IPS DF 6.9 (cell line): ENCODE measurements at regions not wholly inside any gene's neighbourhood (a gene's known extent, or its start where the extent isn't known, plus 50 kb on each side); places are given as distances from the start of the nearest gene placed in this dataset.

Experiments used
- DNase-seq: peaks from one replicate; pipeline ENCODE4 v3.0.0-alpha.2; 2013; ENCODE audit warnings: low read depth, low spot score
- H3K27ac ChIP-seq: one replicate; pipeline ENCODE4 v1.5.1; 2013; ENCODE audit warnings: low read length, control low read depth
- H3K27me3 ChIP-seq: 2 replicates; pipeline ENCODE4 v1.6.1; 2013; ENCODE audit warnings: mild to moderate bottlenecking, low read length; ENCODE audit not compliant: control insufficient read depth, insufficient read depth
- H3K36me3 ChIP-seq: 2 replicates; pipeline ENCODE4 v1.6.1; 2013; ENCODE audit warnings: low read length; ENCODE audit not compliant: control insufficient read depth, insufficient read depth
- H3K4me1 ChIP-seq: 2 replicates; pipeline ENCODE4 v1.6.1; 2013; ENCODE audit warnings: low read length; ENCODE audit not compliant: control insufficient read depth, insufficient read depth
- H3K4me3 ChIP-seq: 2 replicates; pipeline ENCODE4 v1.5.1; 2013; ENCODE audit warnings: mild to moderate bottlenecking, low read length
- H3K9me3 ChIP-seq: 2 replicates; pipeline ENCODE4 v1.6.1; 2013; ENCODE audit warnings: low read length, inconsistent platforms; ENCODE audit not compliant: control insufficient read depth, insufficient read depth
- WGBS: extraction: QIAGEN DNeasy Blood & Tissue Kit; methylation state at CpG from one replicate; pipeline ENCODE4 v1.1.7; 2013; ENCODE audit warnings: mixed read lengths, missing lambda C conversion rate; ENCODE audit not compliant: insufficient read length, insufficient coverage; 5-methylcytosine and 5-hydroxymethylcytosine counted together

DNA sequence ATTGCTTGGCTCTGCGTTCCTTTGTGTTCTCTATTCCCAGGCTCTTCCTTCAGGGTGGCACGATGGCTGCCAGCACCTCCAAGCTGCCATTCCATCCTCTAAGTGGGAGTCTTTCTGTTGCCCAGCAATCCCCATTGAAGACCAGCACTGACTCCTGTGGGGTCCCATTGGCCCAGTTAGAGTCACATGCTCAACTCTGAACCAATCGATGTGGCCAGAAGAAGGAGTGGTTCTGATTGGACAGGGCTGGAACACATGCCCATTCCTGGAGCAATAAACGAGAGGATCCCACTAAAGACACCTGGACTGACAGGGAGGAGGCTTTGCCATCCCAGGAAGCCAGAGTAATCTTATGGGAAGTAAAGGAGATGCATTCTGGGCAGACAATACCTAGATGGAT, 97.2 kb upstream of the IGSF21 start:
- Histone ChIP-seq H3K36me3 (no peaks in the 10 kb centered on the region), H3K27ac (no peak overlapping the region), H3K9me3 (no peaks in the 10 kb centered on the region), H3K4me1 (peaks cover 5% of the 10 kb centered on the region), H3K27me3 (no peaks in the 10 kb centered on the region), H3K4me3 (no peak overlapping the region)
- no peak for DNase-seq
- WGBS: no CpG with 5 or more reads among the region's 4 CpGs

DNA sequence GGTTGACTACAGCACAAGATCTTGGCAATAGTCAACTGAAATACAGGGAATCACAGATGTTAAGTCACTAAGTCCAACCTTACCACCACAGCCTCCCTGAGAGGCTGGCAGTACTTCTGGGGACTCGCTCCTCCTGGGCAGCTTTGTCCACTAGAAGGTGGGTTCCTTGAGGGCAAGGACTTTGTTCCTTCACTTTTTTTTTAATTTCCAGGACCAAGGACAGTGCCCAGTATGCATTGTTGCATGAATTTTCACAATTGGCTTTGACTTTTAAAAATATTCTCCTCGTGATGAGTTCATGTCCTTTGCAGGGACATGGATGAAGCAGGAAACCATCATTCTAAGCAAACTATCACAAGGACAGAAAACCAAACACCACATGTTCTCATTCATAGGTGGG, 96.7 kb upstream of the IGSF21 start:
- no peak for DNase-seq
- no peak overlapping the region for H3K4me3 ChIP-seq
- H3K4me1 ChIP-seq: peaks cover 5% of the 10 kb centered on the region
- no peaks in the 10 kb centered on the region for H3K9me3 ChIP-seq
- WGBS: no CpG with 5 or more reads among the region's 2 CpGs
- H3K36me3 ChIP-seq: no peaks in the 10 kb centered on the region
- no peaks in the 10 kb centered on the region for H3K27me3 ChIP-seq
- H3K27ac ChIP-seq: no peak overlapping the region

DNA sequence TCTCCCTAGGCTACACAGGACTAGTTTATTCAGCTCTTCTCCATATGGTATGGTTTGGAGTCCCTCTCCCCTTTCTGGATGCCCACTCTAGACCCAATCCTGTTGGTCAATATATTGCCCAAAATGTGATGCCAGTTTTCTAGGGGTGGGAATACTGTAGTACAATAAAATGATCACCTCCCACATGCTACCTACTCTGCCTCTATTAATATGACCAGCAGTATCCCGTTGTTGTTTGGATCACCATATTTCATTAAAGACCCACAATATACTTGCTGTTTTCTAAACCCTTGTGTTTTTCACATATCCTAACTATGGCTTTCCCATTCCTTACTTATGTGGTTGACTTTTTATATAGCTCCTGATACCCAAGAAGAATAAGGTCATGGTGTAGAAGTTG, 95.9 kb upstream of the IGSF21 start:
- H3K36me3 ChIP-seq: no peaks in the 10 kb centered on the region
- H3K4me1 ChIP-seq: peaks cover 5% of the 10 kb centered on the region
- no peaks in the 10 kb centered on the region for H3K9me3 ChIP-seq
- DNase-seq: no peak
- no peaks in the 10 kb centered on the region for H3K27me3 ChIP-seq
- no peak overlapping the region for H3K27ac ChIP-seq
- H3K4me3 ChIP-seq: no peak overlapping the region
- no CpG with 5 or more reads among the region's 1 CpG for WGBS

DNA sequence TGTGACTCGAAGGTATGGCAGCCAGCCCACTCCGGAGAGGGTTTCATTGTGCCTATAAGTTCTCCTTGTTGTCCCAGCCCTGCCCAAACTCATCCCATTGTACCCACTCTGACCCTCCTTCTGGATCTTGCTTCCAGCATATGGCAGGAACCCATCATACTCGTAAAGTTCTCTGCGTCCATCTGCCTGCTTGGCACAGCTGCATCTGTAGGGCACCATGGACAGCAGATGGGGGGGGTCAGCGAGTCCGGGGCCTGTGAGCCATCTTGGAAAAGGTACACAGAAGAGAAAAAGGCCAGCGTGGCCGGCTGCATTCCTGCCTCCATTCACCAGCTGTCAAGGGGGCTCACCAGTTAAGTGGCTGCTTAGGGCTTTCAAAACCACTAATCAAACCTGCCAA, 94.9 kb upstream of the IGSF21 start:
- no CpG with 5 or more reads among the region's 8 CpGs for WGBS

DNA sequence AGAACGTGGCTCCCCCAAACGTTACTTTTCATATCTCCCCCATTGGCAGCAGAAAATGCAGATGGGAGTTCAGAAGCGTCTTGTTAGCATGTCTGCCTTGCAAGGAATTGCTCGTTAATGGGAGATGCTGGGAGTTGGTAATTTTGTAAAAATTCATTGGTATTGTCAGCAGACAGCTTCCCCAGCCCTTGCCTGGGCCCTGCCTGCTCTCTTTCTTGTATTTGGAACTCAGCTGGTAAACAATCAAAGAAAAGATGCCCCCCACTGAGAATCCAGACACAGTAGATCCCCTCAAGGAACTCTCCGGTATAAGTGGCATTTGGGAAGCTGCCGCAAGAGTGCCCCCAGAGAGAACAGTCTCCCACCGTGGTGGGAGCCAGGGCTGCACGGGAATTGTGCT, 94.4 kb upstream of the IGSF21 start:
- Histone ChIP-seq H3K27ac (no peak overlapping the region), H3K36me3 (no peaks in the 10 kb centered on the region), H3K9me3 (no peaks in the 10 kb centered on the region), H3K4me3 (no peak overlapping the region), H3K4me1 (peaks cover 5% of the 10 kb centered on the region), H3K27me3 (no peaks in the 10 kb centered on the region)
- DNase-seq: no peak
- WGBS: no CpG with 5 or more reads among the region's 8 CpGs

More for the DNA sequence above, 94.9 kb upstream of the IGSF21 start:
- no peak for DNase-seq
- no peak overlapping the region for H3K27ac ChIP-seq
- H3K4me3 ChIP-seq: no peak overlapping the region
- H3K27me3 ChIP-seq: no peaks in the 10 kb centered on the region
- H3K4me1 ChIP-seq: peaks cover 5% of the 10 kb centered on the region
- H3K36me3 ChIP-seq: no peaks in the 10 kb centered on the region
- H3K9me3 ChIP-seq: no peaks in the 10 kb centered on the region

DNA sequence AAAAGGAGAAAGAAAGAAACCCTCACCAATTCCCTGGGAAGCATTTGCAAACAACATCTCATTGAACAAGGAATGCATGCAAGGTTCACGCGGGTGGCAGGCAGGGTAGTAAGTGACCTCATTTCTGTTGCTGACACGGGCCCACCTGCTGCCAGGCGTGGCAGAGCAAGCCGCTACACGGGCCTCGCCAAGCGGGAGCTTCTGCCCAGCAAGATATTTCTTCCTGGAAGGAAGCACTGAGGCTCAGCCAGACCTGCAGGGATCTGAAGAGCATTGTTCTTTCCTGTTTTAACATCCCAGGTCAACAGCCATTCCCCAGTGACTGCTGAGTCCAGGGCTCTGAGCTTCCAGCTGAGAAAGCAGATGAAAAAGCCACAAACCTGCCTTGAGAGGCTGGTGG, 91.9 kb upstream of the IGSF21 start:
- no peaks in the 10 kb centered on the region for H3K4me1 ChIP-seq
- no CpG with 5 or more reads among the region's 8 CpGs for WGBS
- no peak overlapping the region for H3K4me3 ChIP-seq
- H3K27me3 ChIP-seq: peaks cover 2% of the 10 kb centered on the region; the same call in 1 of the 2 replicates
- no peaks in the 10 kb centered on the region for H3K36me3 ChIP-seq
- DNase-seq: no peak
- no peak overlapping the region for H3K27ac ChIP-seq
- no peaks in the 10 kb centered on the region for H3K9me3 ChIP-seq

DNA sequence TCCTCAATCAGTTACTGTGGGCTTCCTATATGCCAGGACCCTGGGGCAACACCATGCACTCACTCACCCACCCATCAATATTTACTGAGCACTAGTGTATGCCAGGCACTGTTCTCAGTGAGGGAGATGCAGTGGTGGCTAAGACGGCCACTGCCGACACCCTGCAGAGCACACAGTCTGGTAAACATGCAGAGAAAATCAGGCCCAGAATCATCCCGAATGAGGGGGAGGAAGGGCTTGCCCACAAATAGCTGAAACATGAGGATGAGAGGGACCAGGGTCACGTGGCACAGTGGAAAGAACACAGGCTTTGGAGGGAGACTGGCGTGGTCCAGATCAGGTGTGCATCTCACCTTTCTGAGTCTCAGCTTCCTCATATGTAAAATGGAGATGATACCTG, 89.2 kb upstream of the IGSF21 start:
- H3K4me3 ChIP-seq: no peak overlapping the region
- WGBS: no CpG with 5 or more reads among the region's 5 CpGs
- no peaks in the 10 kb centered on the region for H3K4me1 ChIP-seq
- no peaks in the 10 kb centered on the region for H3K36me3 ChIP-seq
- H3K9me3 ChIP-seq: no peaks in the 10 kb centered on the region
- DNase-seq: no peak
- no peak overlapping the region for H3K27ac ChIP-seq
- H3K27me3 ChIP-seq: peaks cover 2% of the 10 kb centered on the region

DNA sequence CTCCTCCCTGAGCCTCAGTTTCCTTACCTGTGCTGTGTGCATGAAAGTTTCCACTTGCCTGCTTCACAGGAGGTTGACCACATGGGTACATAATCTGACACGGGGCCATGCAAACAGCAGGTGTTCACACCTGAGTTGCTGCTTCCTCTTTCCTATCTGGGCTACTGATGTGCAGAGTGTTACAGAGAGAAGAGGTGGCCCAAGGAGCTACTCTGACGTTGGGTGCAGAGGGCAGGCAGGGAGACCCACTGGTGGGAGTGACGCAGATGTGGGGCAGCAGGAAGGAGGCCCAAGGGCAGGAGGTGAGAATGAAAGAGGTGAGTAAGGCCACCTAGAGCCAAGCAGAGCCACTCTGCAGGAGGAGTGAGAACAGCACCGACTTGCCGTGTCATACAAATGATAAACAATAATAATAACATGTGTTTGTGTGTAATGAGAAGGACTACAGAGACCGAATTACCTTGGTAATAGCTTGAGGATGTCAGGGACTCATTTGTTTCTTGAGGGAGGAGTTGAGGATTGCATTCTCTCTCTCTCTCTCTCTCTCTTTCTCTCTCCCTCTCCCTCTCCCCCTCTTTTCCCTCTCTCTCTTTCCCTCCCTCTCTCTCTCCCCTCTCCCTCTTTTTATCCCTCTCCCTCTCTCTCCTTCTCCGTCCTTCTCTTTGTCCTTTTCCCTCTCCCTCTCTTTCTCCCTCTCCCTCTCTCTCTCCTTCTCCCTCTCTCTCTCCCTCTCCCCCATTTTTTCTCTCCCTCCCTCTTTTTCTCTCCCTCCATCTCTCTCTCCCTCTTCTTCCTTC, 87.4 kb upstream of the IGSF21 start:
- H3K4me1 ChIP-seq: no peaks in the 10 kb centered on the region

DNA sequence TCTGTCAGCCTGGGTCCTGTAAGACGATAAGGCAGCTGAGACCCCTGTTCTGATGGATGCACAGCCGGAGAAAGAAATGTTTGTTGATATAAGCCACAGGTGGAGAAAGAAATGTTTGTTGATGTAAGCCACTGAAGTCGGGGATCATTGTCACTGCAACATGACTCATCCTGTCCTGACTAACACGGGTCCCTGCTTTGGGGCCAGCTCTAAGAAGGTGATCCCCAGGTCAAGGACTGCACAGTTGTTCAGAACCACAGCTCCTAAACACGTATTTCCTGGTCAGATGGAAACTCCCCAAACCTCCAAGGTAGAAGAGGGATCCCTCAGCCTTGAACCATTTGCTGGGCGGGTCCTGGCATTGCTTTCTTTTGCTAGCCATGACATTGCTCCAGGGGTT, 86.4 kb upstream of the IGSF21 start:
- Histone ChIP-seq H3K9me3 (no peaks in the 10 kb centered on the region), H3K36me3 (no peaks in the 10 kb centered on the region), H3K4me3 (no peak overlapping the region), H3K27me3 (peaks cover 2% of the 10 kb centered on the region), H3K4me1 (no peaks in the 10 kb centered on the region), H3K27ac (no peak overlapping the region)
- no CpG with 5 or more reads among the region's 6 CpGs for WGBS
- no peak for DNase-seq

More for the DNA sequence above, 87.4 kb upstream of the IGSF21 start:
- H3K36me3 ChIP-seq: no peaks in the 10 kb centered on the region
- H3K27me3 ChIP-seq: peaks cover 2% of the 10 kb centered on the region
- H3K9me3 ChIP-seq: no peaks in the 10 kb centered on the region
- no peak overlapping the region for H3K27ac ChIP-seq
- DNase-seq: no peak
- no CpG with 5 or more reads among the region's 7 CpGs for WGBS
- no peak overlapping the region for H3K4me3 ChIP-seq

DNA sequence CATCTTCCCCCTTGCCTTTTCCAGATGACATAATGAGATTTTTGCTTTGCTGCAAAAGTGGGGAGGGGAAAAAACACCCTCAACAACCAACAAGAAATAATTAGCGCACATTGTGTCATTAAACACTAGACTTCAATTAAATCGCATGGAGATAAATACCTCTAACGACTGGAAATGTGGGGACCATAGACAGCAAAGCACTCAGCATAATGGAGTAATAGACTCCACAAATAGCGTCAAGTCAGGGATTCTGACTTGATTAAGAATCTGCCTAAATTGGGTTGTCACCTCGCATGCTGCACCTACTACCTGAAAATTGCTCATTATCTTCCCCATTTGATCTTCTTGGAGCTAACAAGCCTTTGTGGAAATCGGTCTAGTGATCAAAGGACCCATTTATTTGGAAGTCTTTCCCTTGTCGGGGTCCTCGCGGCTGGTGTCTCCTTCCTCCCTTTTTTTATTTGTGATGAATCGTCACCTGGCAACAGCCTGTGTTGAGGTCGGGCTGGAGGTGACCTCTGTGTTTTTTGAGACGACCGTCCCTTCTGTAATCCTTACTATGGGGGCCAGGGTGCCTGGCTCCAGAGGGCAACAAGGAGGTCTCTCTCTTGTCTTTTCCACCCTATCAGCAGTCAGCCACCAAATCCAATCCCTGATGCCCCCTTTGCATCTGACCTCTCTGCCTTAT, 75.3 kb upstream of the IGSF21 start:
- Histone ChIP-seq H3K4me3 (no peak overlapping the region), H3K9me3 (no peaks in the 10 kb centered on the region), H3K4me1 (peaks cover 2% of the 10 kb centered on the region), H3K36me3 (no peaks in the 10 kb centered on the region), H3K27me3 (peaks cover 1% of the 10 kb centered on the region; the same call in 1 of the 2 replicates), H3K27ac (no peak overlapping the region)
- no CpG with 5 or more reads among the region's 13 CpGs for WGBS
- DNase-seq: no peak
